ENCODE measurements at regions not wholly inside any gene's neighbourhood (a gene's known extent, or its start where the extent isn't known, plus 50 kb on each side); places are given as distances from the start of the nearest gene placed in this dataset.

DNA sequence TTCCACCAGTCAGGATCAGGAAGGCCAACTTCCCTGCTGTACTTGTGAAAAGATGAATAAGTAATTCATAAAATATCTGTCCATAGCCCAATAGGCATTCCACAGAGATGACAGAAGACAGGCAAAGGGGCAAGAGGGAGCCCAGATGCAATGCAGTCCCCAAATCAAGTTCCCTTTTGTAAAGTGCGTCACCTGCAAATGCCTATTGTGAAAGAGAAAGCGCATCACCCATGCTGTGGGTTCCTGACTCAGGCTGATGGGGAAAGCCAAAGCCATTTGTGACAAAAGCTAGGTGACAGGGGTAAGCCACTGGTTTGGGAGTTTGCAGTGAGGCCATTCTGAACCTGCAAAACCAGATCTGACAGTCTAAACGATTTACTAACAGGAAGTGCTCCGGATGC is 157.5 kb upstream of the ZNF536 start:
- Histone ChIP-seq H3K9me3 (ENCODE audit: severe bottlenecking) (no peaks in the 10 kb centered on the region), H3K27me3 (ENCODE audit: insufficient read depth, low read depth, severe bottlenecking) (no peaks in the 10 kb centered on the region), H3K27ac (no peak overlapping the region), H3K36me3 (no peaks in the 10 kb centered on the region), H3K4me3 (ENCODE audit: low read depth, low read length) (no peak overlapping the region)
- DNase-seq = no peak
- TF ChIP-seq, protein P1, sequence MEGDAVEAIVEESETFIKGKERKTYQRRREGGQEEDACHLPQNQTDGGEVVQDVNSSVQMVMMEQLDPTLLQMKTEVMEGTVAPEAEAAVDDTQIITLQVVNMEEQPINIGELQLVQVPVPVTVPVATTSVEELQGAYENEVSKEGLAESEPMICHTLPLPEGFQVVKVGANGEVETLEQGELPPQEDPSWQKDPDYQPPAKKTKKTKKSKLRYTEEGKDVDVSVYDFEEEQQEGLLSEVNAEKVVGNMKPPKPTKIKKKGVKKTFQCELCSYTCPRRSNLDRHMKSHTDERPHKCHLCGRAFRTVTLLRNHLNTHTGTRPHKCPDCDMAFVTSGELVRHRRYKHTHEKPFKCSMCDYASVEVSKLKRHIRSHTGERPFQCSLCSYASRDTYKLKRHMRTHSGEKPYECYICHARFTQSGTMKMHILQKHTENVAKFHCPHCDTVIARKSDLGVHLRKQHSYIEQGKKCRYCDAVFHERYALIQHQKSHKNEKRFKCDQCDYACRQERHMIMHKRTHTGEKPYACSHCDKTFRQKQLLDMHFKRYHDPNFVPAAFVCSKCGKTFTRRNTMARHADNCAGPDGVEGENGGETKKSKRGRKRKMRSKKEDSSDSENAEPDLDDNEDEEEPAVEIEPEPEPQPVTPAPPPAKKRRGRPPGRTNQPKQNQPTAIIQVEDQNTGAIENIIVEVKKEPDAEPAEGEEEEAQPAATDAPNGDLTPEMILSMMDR (IDR thresholded peaks at IDR 0.05; ENCODE audit: low read depth, low read length) = no peak

- Histone ChIP-seq H3K27me3 (ENCODE audit: insufficient read depth, low read depth, severe bottlenecking) (no peaks in the 10 kb centered on the region), H3K36me3 (no peaks in the 10 kb centered on the region), H3K9me3 (ENCODE audit: severe bottlenecking) (no peaks in the 10 kb centered on the region), H3K4me3 (ENCODE audit: low read depth, low read length) (no peak overlapping the region), H3K27ac (no peak overlapping the region)
- TF ChIP-seq, protein P1 (IDR thresholded peaks at IDR 0.05; ENCODE audit: low read depth, low read length) = no peak
- DNase-seq = no peak
Measured at GRCh38 chr19:30215248-30215647, 156.9 kb upstream of the ZNF536 start.

DNA sequence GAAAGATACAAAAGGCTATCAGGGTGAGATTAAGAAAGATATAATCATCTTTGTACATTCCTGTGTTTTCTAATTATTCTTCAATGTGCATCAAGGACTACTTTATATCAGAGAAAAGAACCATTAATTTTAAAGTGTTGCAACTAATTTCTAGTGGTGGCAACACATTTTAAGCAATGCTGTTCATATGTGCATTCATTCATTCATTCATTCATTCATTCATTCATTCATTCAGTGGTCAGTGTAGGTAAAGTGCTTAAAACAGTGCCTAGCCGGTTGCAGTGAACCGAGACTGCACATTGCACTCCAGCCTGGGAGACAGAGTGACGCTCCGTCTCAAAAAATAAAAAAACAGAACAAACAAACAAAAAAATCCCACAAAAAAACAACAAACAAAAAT is 155.7 kb upstream of the ZNF536 start:
- DNase-seq = no peak
- TF ChIP-seq, protein P1 (IDR thresholded peaks at IDR 0.05; ENCODE audit: low read depth, low read length) = no peak
- Histone ChIP-seq H3K4me3 (ENCODE audit: low read depth, low read length) (no peak overlapping the region), H3K27ac (no peak overlapping the region), H3K9me3 (ENCODE audit: severe bottlenecking) (no peaks in the 10 kb centered on the region), H3K36me3 (no peaks in the 10 kb centered on the region), H3K27me3 (ENCODE audit: insufficient read depth, low read depth, severe bottlenecking) (no peaks in the 10 kb centered on the region)

DNA sequence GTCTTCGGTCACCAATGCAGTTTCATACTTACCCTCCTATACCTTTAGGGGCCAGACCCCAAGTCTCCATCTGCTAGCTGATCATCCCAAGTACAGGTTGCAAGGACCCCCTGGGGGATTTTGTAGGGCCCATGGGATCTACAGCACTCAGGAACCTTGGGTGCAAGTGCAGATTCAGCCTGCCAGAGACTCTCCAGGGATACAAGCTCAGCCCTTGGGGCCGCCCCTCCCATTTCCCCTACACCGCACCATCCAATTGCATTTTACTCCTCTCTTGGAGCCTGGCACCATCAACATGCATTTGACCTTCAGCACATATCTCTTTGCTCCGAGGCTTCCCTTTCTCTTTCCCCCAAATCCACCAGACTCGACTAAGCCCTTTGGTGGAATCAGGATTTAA is 154.7 kb upstream of the ZNF536 start:
- Histone ChIP-seq H3K36me3 (no peaks in the 10 kb centered on the region), H3K27ac (no peak overlapping the region), H3K9me3 (ENCODE audit: severe bottlenecking) (no peaks in the 10 kb centered on the region), H3K27me3 (ENCODE audit: insufficient read depth, low read depth, severe bottlenecking) (no peaks in the 10 kb centered on the region), H3K4me3 (ENCODE audit: low read depth, low read length) (no peak overlapping the region)
- DNase-seq = no peak
- TF ChIP-seq, protein P1 (IDR thresholded peaks at IDR 0.05; ENCODE audit: low read depth, low read length) = no peak

DNA sequence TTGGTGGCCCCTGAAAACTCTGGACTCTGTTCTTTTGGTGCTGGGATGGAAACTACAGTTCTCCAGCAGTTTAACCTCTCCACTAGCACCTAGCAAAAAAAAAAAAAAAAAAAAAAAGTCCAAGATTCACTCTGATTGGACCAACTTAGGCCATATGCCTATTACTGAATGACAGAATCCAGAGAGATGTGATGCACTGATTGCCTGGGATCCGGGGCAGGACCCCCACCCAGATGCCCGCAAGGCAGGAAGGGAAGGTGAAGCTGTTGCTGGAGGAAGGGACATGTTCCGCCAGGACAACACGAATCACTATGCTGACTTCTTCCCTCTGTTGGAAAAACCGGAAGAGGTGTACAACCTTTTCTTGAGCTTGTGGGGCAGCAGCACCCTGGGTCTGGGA is 152.5 kb upstream of the ZNF536 start:
- TF ChIP-seq, protein P1 (IDR thresholded peaks at IDR 0.05; ENCODE audit: low read depth, low read length) = no peak
- Histone ChIP-seq H3K27ac (no peak overlapping the region), H3K27me3 (ENCODE audit: insufficient read depth, low read depth, severe bottlenecking) (no peaks in the 10 kb centered on the region), H3K36me3 (no peaks in the 10 kb centered on the region), H3K9me3 (ENCODE audit: severe bottlenecking) (no peaks in the 10 kb centered on the region), H3K4me3 (ENCODE audit: low read depth, low read length) (no peak overlapping the region)
- no peak for DNase-seq

GRCh38 chr19:30221176-30221575 is 151.0 kb upstream of the ZNF536 start:
- TF ChIP-seq, protein P1 (IDR thresholded peaks at IDR 0.05; ENCODE audit: low read depth, low read length) = no peak
- no peak for DNase-seq
- Histone ChIP-seq H3K36me3 (no peaks in the 10 kb centered on the region), H3K27ac (no peak overlapping the region), H3K9me3 (ENCODE audit: severe bottlenecking) (no peaks in the 10 kb centered on the region), H3K27me3 (ENCODE audit: insufficient read depth, low read depth, severe bottlenecking) (no peaks in the 10 kb centered on the region), H3K4me3 (ENCODE audit: low read depth, low read length) (no peak overlapping the region)

Measured in WERI-Rb-1 (cell line).